Type B pancreatic cell (in vitro differentiated cells): ENCODE measurements at regions not wholly inside any gene's neighbourhood (a gene's known extent, or its start where the extent isn't known, plus 50 kb on each side); places are given as distances from the start of the nearest gene placed in this dataset.

Source experiments
- DNase-seq: peaks from one replicate; pipeline ENCODE4 v3.0.0; 2021; ENCODE audit warnings: mixed read lengths; ENCODE audit not compliant: unreplicated experiment; ENCODE audit errors: extremely low spot score
- H3K27ac Mint-ChIP-seq: 2 replicates; pipeline ENCODE4 v1.8.0; 2021; ENCODE audit warnings: mild to moderate bottlenecking, mixed read lengths
- H3K27me3 Mint-ChIP-seq: 2 replicates; pipeline ENCODE4 v1.8.0; 2021; ENCODE audit warnings: mixed read lengths
- H3K36me3 Mint-ChIP-seq: 2 replicates; pipeline ENCODE4 v1.8.0; 2021; ENCODE audit warnings: mixed read lengths
- H3K4me1 Mint-ChIP-seq: one replicate; pipeline ENCODE4 v1.8.0; 2021; ENCODE audit warnings: mixed read lengths; ENCODE audit not compliant: unreplicated experiment
- H3K4me3 Mint-ChIP-seq: 2 replicates; pipeline ENCODE4 v1.8.0; 2021; ENCODE audit warnings: mild to moderate bottlenecking, mixed read lengths
- H3K9me3 Mint-ChIP-seq: 2 replicates; pipeline ENCODE4 v1.8.0; 2021; ENCODE audit warnings: mixed read lengths
- TF ChIP-seq, protein P1 (sequence below): fragments of 200-600 bp; sonication (generic); conservative IDR thresholded peaks from 2 replicates; pipeline ENCODE4 v1.5.0; 2021; ENCODE audit warnings: antibody characterized with exemption, mild to moderate bottlenecking

DNA sequence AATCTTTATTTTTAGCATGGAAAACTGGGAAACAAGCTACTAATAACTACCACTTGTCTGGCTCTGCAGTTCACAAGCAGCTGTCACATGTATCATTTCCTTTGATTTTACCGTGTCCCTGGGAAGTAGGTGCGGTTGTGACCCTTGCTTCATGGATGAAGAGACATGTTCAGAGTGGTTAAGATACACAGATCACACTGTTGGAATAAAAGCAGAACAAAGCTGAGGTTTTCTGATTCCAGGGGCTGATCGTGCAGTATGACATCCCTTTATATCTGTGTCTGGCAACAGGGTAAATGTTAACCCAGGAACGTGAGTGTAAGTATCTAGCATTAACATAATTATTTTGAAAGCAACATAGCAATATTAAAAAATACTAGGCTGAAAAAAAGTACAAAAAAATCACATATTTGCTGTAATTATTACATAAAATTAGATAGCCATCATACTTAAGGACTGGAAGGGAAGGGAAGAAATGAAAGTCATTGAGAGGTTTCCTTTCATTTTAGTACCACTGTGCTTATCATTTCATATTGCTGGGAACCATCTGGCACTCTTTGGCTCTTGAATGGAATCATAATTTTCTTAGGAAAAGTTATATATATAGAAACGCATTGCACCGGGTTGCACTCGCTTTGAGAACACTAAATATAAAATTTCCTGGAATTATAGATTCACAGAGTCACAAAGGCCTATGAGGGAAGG is 62.8 kb upstream of the PAXBP1 start:
- Mint-ChIP-seq H3K36me3 (no peaks in the 10 kb centered on the region), H3K4me1 (no peaks in the 10 kb centered on the region), H3K27ac (no peak overlapping the region), H3K9me3 (no peaks in the 10 kb centered on the region), H3K4me3 (no peak overlapping the region), H3K27me3 (peaks cover 21% of the 10 kb centered on the region)
- DNase-seq = no peak
- TF ChIP-seq, protein P1, sequence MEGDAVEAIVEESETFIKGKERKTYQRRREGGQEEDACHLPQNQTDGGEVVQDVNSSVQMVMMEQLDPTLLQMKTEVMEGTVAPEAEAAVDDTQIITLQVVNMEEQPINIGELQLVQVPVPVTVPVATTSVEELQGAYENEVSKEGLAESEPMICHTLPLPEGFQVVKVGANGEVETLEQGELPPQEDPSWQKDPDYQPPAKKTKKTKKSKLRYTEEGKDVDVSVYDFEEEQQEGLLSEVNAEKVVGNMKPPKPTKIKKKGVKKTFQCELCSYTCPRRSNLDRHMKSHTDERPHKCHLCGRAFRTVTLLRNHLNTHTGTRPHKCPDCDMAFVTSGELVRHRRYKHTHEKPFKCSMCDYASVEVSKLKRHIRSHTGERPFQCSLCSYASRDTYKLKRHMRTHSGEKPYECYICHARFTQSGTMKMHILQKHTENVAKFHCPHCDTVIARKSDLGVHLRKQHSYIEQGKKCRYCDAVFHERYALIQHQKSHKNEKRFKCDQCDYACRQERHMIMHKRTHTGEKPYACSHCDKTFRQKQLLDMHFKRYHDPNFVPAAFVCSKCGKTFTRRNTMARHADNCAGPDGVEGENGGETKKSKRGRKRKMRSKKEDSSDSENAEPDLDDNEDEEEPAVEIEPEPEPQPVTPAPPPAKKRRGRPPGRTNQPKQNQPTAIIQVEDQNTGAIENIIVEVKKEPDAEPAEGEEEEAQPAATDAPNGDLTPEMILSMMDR = no peak

DNA sequence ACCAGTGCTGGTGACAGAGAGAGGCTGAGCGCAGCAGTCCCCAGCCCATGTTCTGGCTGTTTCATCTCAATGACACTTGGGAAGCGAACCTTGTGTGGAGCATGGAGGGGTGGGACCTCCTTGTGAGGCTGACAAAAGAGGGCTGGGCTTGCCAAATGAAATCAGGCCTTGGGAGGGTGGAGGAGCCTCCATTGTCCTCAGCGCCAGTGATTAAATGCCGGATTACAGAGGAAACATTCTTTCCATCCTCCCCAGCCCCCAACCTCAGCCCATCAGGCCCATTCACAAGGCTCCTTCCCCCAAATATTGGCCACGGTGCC is 63.3 kb upstream of the PAXBP1 start:
- TF ChIP-seq, protein P1 = no peak
- H3K9me3 Mint-ChIP-seq = no peaks in the 10 kb centered on the region
- H3K4me3 Mint-ChIP-seq = no peak overlapping the region
- H3K4me1 Mint-ChIP-seq = no peaks in the 10 kb centered on the region
- no peaks in the 10 kb centered on the region for H3K36me3 Mint-ChIP-seq
- H3K27me3 Mint-ChIP-seq = peaks cover 23% of the 10 kb centered on the region
- DNase-seq = no peak
- H3K27ac Mint-ChIP-seq = no peak overlapping the region

DNA sequence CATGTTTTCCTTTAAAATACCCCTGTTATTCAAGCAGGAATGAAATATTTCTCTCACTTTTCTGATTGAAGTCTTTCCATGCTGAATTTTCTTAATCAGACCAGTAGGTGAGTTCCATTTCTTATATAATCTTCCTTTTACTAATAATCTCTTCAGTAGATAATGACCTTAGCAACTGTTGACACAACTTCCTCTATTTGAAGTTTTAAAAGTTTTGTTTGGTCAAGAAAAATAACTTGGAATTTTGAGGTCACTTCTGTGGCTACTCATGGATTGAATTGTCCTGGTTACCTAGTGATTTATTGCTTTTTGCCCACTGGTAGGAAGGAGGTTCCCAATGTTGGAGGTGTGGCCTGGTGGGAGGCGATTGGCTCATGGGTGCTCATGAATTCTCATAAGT is 70.6 kb upstream of the PAXBP1 start:
- Mint-ChIP-seq H3K27me3 (peaks cover 34% of the 10 kb centered on the region), H3K36me3 (no peaks in the 10 kb centered on the region), H3K4me3 (no peak overlapping the region), H3K27ac (no peak overlapping the region), H3K9me3 (no peaks in the 10 kb centered on the region), H3K4me1 (no peaks in the 10 kb centered on the region)
- DNase-seq = no peak
- TF ChIP-seq, protein P1 = no peak

DNA sequence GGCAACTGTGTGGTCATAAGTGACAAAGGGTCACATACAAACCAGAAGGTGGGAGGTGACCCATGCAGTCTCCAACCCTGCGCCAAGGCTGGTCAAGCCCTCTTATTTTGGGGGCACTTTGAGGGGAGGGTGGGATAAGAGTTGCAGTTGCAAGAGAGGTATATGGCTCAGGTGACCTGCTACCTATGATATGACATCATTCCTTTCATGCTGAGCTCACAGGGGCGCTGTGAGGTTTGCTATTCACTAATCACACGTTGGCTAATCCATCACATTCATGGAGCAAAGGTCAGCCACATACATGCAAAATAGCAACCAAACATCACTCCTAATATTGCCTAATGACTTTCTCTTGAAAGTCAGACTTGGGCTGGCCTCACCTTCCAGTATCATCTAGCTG is 72.0 kb upstream of the PAXBP1 start:
- TF ChIP-seq, protein P1 = no peak
- no peak for DNase-seq
- no peaks in the 10 kb centered on the region for H3K9me3 Mint-ChIP-seq
- H3K27me3 Mint-ChIP-seq = peaks cover 41% of the 10 kb centered on the region
- no peaks in the 10 kb centered on the region for H3K36me3 Mint-ChIP-seq
- H3K27ac Mint-ChIP-seq = no peak overlapping the region
- H3K4me3 Mint-ChIP-seq = no peak overlapping the region
- H3K4me1 Mint-ChIP-seq = no peaks in the 10 kb centered on the region

DNA sequence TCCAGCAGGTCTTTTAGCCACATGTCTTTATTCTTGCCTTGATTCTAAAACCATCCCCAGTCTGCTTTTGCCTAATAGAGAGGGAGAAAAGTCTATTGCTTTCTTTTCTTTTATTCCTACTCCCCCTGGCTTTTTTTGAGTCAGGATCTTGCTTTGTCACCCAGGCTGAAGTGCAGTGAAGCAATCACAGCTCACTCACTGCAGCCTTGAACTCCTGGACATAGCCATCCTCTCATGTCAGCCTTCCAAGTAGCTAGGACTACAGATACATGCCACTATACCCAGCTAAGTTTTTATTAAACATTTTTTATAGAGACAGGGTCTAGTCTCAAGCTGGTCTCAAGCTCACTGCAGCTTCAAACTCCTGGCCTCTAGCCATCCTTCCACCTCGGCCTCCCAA is 72.5 kb upstream of the PAXBP1 start:
- H3K4me3 Mint-ChIP-seq = no peak overlapping the region
- peaks cover 44% of the 10 kb centered on the region for H3K27me3 Mint-ChIP-seq
- no peak for DNase-seq
- no peak overlapping the region for H3K27ac Mint-ChIP-seq
- no peaks in the 10 kb centered on the region for H3K9me3 Mint-ChIP-seq
- no peaks in the 10 kb centered on the region for H3K36me3 Mint-ChIP-seq
- no peaks in the 10 kb centered on the region for H3K4me1 Mint-ChIP-seq
- TF ChIP-seq, protein P1 = no peak
